Endothelial cell of umbilical vein (primary cell): ENCODE measurements at regions not wholly inside any gene's neighbourhood (a gene's known extent, or its start where the extent isn't known, plus 50 kb on each side); places are given as distances from the start of the nearest gene placed in this dataset.

Source experiments
- EZH2 ChIP-seq: IDR thresholded peaks from 2 replicates; pipeline ENCODE4 v1.6.1; 2012; ENCODE audit warnings: borderline replicate concordance, low read depth, mild to moderate bottlenecking, moderate library complexity, low read length, inconsistent platforms; ENCODE audit not compliant: severe bottlenecking
- POLR2A ChIP-seq: IDR thresholded peaks from 2 replicates; pipeline ENCODE4 v1.6.1; 2012; ENCODE audit warnings: low read depth, mild to moderate bottlenecking, control low read depth, low read length
- POLR2AphosphoS5 ChIP-seq: IDR thresholded peaks from 2 replicates; pipeline ENCODE4 v1.6.1; 2012; ENCODE audit warnings: low read depth, mild to moderate bottlenecking, control low read depth, low read length, moderate library complexity; ENCODE audit not compliant: insufficient read depth
- TF ChIP-seq, protein P1 (sequence below), 2 donors: IDR thresholded peaks; 1 replicate in 1 of 2; 2 replicates in 1 of 2; pipeline ENCODE4 v1.5.1; 2011; ENCODE audit warnings: low read length in 2 of 2, mild to moderate bottlenecking in 2 of 2, moderate library complexity in 2 of 2, control low read depth in 1 of 2, inconsistent platforms in 1 of 2, low read depth in 1 of 2; ENCODE audit not compliant: insufficient read depth in 1 of 2; ENCODE audit errors: extremely low read depth in 1 of 2

DNA sequence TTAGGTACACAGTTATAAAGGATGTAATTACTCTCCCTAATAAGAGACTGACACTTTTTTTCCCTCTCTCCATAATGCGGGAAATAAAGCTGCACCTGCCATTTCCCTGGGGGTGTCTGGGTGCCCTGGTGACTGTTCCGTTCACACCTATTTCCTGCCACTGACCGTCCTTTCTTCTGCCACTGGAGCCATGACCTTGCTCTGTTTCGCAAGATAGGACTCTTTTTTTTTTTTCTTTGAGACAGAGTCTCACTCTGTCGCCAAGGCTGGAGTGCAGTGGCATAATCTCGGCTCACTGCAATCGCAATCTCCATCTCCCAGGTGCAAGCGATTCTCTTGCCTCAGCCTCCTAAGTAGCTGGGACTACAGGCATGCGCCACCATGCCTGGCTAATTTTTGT, 66.1 kb upstream of the SERBP1 start:
- TF ChIP-seq POLR2A (no peak), POLR2AphosphoS5 (no peak), EZH2 (no peak)
- TF ChIP-seq, protein P1, sequence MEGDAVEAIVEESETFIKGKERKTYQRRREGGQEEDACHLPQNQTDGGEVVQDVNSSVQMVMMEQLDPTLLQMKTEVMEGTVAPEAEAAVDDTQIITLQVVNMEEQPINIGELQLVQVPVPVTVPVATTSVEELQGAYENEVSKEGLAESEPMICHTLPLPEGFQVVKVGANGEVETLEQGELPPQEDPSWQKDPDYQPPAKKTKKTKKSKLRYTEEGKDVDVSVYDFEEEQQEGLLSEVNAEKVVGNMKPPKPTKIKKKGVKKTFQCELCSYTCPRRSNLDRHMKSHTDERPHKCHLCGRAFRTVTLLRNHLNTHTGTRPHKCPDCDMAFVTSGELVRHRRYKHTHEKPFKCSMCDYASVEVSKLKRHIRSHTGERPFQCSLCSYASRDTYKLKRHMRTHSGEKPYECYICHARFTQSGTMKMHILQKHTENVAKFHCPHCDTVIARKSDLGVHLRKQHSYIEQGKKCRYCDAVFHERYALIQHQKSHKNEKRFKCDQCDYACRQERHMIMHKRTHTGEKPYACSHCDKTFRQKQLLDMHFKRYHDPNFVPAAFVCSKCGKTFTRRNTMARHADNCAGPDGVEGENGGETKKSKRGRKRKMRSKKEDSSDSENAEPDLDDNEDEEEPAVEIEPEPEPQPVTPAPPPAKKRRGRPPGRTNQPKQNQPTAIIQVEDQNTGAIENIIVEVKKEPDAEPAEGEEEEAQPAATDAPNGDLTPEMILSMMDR (IDR thresholded peaks at IDR 0.05; ENCODE audit: extremely low read depth in 1 of 2, insufficient read depth in 1 of 2, low read depth in 1 of 2, low read length in 2 of 2): no peak
